DOHH2 (cell line): ENCODE measurements at regions not wholly inside any gene's neighbourhood (a gene's known extent, or its start where the extent isn't known, plus 50 kb on each side); places are given as distances from the start of the nearest gene placed in this dataset.
"Not testable (repeated sequence)": the region's sequence is repeated elsewhere in the genome, so short reads cannot be mapped to it uniquely, and the experiment has no call there.

ENCODE experiments used
- H3F3A ChIP-seq: fragments of 200-600 bp; sonication (generic), shearing (Covaris generic); 2 replicates; pipeline ENCODE4 v1.6.0; 2016; ENCODE audit warnings: antibody characterized with exemption, mild to moderate bottlenecking; ENCODE audit not compliant: control insufficient read depth, insufficient read depth
- H3K27ac ChIP-seq: fragments of 200-600 bp; sonication (generic); 2 replicates; pipeline ENCODE4 v1.5.1; 2014; ENCODE audit warnings: low read depth, mild to moderate bottlenecking, low read length, moderate library complexity
- H3K27me3 ChIP-seq: fragments of 200-600 bp; sonication (generic); 2 replicates; pipeline ENCODE4 v1.6.1; 2014; ENCODE audit warnings: mild to moderate bottlenecking, low read length, mixed read lengths; ENCODE audit not compliant: control insufficient read depth
- H3K36me3 ChIP-seq: fragments of 200-600 bp; sonication (generic); 2 replicates; pipeline ENCODE4 v1.6.1; 2014; ENCODE audit warnings: mild to moderate bottlenecking, low read length, moderate library complexity, mixed read lengths; ENCODE audit not compliant: control insufficient read depth
- H3K4me1 ChIP-seq: fragments of 200-600 bp; sonication (generic); 2 replicates; pipeline ENCODE4 v1.6.1; 2014; ENCODE audit warnings: mild to moderate bottlenecking, low read length, mixed read lengths; ENCODE audit not compliant: control insufficient read depth
- H3K4me2 ChIP-seq: fragments of 200-600 bp; sonication (generic); 2 replicates; pipeline ENCODE4 v1.6.0; 2014; ENCODE audit warnings: mild to moderate bottlenecking, low read length, moderate library complexity
- H3K4me3 ChIP-seq: fragments of 200-600 bp; sonication (generic); 2 replicates; pipeline ENCODE4 v1.5.1; 2014; ENCODE audit warnings: mild to moderate bottlenecking, low read length, mixed read lengths
- H3K79me2 ChIP-seq: fragments of 200-600 bp; sonication (generic); 2 replicates; pipeline ENCODE4 v1.6.1; 2014; ENCODE audit warnings: mild to moderate bottlenecking, low read length, mixed read lengths; ENCODE audit not compliant: control insufficient read depth
- H3K9me2 ChIP-seq: fragments of 200-600 bp; sonication (generic); replicated peaks from 2 replicates; pipeline ENCODE4 v1.6.1; 2014; ENCODE audit warnings: mild to moderate bottlenecking, low read length, mixed read lengths; ENCODE audit not compliant: control insufficient read depth
- H3K9me3 ChIP-seq: fragments of 200-600 bp; sonication (generic); 2 replicates; pipeline ENCODE4 v1.6.1; 2014; ENCODE audit warnings: antibody characterized with exemption, low read length, mixed read lengths; ENCODE audit not compliant: control insufficient read depth, insufficient read depth
- H4K20me1 ChIP-seq: fragments of 200-600 bp; sonication (generic); 2 replicates; pipeline ENCODE4 v1.6.0; 2014; ENCODE audit warnings: low read depth, mild to moderate bottlenecking, antibody characterized with exemption, low read length, moderate library complexity; ENCODE audit not compliant: control insufficient read depth, insufficient read depth
- EZH2phosphoT487 ChIP-seq: fragments of 200-600 bp; sonication (generic); IDR thresholded peaks from 2 replicates; pipeline ENCODE4 v1.6.1; 2017; ENCODE audit warnings: borderline replicate concordance, mild to moderate bottlenecking, antibody characterized with exemption, low read length, moderate library complexity, mixed read lengths
- TF ChIP-seq, protein P1 (sequence below): fragments of 200-600 bp; sonication (generic); IDR thresholded peaks from one replicate; pipeline ENCODE4 v1.5.1; 2014; ENCODE audit warnings: antibody characterized with exemption, mild to moderate bottlenecking, low read depth, low read length; ENCODE audit not compliant: poor library complexity, severe bottlenecking

DNA sequence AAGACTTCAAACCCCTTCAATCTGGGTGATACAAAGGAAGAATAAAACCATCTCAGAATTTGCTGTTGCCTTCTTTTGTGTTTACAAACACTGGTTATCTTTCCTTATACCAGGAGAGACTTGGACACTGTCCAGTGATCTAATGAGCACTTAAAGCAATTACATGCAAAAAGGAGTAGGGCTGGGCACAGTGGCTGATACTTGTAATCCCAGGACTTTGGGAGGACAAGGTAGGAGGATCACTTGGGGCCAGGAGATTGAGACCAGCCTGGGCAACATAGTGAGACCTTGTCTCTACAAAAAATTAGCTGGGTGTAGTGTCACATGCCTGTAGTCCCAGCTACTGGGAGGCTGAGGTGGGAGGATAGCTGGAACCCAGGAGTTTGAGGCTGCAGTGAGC lies 95.7 kb upstream of the DRD5 start:
- Histone ChIP-seq H3K27ac (no peak overlapping the region), H3K36me3 (no peaks in the 10 kb centered on the region), H3K4me1 (no peaks in the 10 kb centered on the region), H3K9me2 (no peaks in the 10 kb centered on the region), H3K4me2 (no peak overlapping the region), H3K4me3 (no peak overlapping the region), H3K9me3 (no peaks in the 10 kb centered on the region), H4K20me1 (no peaks in the 10 kb centered on the region), H3F3A (no peaks in the 10 kb centered on the region), H3K27me3 (no peaks in the 10 kb centered on the region), H3K79me2 (no peaks in the 10 kb centered on the region)
- TF ChIP-seq, protein P1, sequence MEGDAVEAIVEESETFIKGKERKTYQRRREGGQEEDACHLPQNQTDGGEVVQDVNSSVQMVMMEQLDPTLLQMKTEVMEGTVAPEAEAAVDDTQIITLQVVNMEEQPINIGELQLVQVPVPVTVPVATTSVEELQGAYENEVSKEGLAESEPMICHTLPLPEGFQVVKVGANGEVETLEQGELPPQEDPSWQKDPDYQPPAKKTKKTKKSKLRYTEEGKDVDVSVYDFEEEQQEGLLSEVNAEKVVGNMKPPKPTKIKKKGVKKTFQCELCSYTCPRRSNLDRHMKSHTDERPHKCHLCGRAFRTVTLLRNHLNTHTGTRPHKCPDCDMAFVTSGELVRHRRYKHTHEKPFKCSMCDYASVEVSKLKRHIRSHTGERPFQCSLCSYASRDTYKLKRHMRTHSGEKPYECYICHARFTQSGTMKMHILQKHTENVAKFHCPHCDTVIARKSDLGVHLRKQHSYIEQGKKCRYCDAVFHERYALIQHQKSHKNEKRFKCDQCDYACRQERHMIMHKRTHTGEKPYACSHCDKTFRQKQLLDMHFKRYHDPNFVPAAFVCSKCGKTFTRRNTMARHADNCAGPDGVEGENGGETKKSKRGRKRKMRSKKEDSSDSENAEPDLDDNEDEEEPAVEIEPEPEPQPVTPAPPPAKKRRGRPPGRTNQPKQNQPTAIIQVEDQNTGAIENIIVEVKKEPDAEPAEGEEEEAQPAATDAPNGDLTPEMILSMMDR: no peak
- no peak for TF ChIP-seq EZH2phosphoT487

DNA sequence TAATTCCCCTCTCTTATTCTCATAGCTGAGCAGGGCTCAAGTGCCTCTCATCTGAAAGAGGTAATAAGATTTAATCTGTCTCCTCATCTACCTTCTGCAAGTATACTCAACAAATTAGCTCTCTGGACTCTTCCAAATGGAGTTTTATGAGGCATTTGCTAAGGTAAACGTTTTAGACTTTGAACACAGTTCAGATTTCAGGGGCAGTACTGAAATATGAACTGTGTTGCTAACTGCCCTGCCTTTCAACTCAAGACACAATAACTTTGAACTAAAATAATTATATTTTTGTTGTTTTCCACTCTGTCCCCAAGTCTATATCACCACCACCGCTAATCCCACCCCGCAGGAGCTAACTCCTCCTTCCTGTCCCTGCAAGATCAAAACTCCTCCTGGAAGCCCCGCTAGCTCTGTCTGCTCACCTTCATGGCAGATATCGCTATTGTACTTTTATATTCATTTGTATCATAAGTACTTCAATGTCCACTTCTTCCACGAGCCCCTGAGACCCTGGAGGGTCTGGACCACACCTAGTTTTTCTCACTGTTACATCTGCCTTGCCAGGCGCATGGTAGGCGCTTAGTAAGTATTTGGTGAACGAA lies 90.7 kb upstream of the DRD5 start:
- not testable (repeated sequence) for H3K4me1 ChIP-seq, H4K20me1 ChIP-seq, H3K27me3 ChIP-seq, H3K27ac ChIP-seq, H3K79me2 ChIP-seq, H3K36me3 ChIP-seq, H3F3A ChIP-seq, H3K9me3 ChIP-seq, H3K9me2 ChIP-seq
- peak overlapping the region; percentile 58 for H3K4me2 ChIP-seq
- H3K4me3 ChIP-seq: peak overlapping the region; percentile 56

DNA sequence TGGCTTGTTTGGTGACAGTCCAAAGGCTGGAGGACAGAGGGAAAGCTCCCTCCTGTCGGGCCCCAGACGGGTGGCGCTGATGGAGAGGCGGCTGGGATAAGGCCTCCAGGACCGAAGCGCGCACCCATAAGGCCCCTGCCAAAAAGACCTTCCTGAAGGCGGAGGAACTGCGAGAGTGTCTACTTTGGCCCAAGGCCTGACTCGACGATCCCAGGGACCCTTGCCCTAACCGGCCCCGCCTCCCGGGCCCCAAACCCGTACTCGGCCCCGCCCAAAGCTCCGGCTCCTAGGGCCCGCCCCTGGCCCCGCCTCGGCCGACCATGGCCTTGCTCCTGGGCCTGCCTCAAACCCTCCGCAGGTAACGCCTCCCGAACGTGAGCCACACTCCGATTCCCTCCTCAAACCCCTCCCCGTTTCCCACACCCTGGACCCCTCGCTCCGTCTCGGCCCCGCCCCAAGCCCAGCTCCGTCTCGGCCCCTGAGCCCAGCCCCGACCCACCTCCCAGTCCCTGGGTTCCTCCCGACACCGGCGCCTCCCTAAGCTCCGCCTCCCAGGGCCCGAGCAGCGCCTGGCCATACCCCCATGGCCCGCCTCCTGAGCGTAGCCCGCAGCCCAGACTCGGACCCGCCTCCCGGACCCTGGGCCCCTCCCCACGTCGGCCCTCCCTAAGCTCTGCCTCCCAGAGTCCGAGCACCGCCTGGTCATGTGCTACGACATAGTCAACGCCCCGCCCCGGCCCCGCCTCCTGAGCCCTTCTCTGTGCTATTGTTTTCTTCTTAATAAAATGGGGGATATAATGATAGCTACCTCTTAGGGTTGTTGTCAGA lies 90.0 kb upstream of the DRD5 start:
- H3K9me2 ChIP-seq: no peaks in the 10 kb centered on the region
- no peaks in the 10 kb centered on the region for H4K20me1 ChIP-seq
- no peaks in the 10 kb centered on the region for H3K36me3 ChIP-seq
- no peaks in the 10 kb centered on the region for H3K9me3 ChIP-seq
- peak overlapping the region; percentile 56 for H3K4me3 ChIP-seq
- TF ChIP-seq EZH2phosphoT487: no peak
- TF ChIP-seq, protein P1: no peak
- H3K27ac ChIP-seq: no peak overlapping the region
- H3K4me1 ChIP-seq: no peaks in the 10 kb centered on the region
- H3F3A ChIP-seq: no peaks in the 10 kb centered on the region
- peak overlapping the region; percentile 58 for H3K4me2 ChIP-seq
- no peaks in the 10 kb centered on the region for H3K79me2 ChIP-seq
- H3K27me3 ChIP-seq: no peaks in the 10 kb centered on the region

DNA sequence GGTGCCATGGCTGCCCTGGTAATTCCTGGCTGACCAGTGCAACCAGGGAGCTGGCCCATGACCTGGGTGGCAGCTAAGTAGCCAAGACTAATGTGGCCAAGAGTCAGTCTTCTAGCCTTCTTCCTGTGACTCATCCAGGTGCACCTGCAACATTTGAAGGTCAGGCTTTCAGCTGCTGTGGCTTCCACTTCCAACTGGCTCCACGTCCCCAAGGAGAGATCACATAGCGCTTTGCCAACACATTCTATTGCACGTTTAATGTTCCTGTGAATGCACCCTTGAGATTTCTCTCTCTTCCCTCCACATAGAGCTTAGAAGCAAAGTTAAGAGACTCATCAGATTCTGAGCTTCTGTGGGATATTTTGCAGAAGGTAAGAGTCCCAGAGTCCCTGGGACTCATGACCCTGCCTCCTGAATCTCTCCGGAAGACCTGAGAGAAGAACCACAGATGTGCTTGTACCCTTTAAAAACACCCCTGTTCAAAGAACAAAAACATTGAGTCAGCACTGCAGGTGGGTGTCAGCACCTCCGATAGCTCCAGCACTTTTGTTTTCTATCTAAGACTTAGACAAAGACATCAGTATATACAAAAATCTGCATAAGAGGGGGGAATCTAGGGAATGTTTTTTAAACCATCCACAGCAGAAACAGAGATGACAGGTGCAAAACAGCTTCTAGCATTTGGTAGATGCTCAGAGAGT lies 88.5 kb upstream of the DRD5 start:
- H4K20me1 ChIP-seq, H3K27me3 ChIP-seq, H3K9me2 ChIP-seq, H3K4me2 ChIP-seq, H3K4me3 ChIP-seq, H3F3A ChIP-seq, H3K27ac ChIP-seq, H3K9me3 ChIP-seq, H3K36me3 ChIP-seq, H3K4me1 ChIP-seq, H3K79me2 ChIP-seq: not testable (repeated sequence)

DNA sequence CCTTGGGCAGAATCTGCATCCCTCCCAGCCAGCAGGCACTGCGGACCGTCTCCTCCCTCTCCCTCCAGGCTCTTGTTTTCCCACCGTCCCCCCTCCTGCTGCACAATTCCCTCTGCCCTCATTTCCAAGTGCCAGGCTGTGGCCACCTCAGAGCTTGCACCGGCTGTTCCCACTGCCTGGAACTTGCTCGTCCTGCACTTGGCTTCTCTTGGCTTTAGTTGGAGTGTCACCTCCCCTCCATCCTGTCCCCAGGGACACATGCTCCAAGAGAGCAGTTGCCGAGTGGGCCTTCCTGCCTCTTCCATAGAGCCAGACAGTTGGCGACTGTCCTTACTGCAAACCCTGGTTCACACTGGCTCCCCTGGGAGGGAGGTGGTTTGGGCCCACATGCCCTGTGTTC lies 87.0 kb upstream of the DRD5 start:
- not testable (repeated sequence) for H3K9me2 ChIP-seq, H3K79me2 ChIP-seq, H3K9me3 ChIP-seq, H3K4me1 ChIP-seq, H3K27me3 ChIP-seq, H3K4me2 ChIP-seq, H3F3A ChIP-seq, H3K36me3 ChIP-seq, H4K20me1 ChIP-seq, H3K27ac ChIP-seq, H3K4me3 ChIP-seq

DNA sequence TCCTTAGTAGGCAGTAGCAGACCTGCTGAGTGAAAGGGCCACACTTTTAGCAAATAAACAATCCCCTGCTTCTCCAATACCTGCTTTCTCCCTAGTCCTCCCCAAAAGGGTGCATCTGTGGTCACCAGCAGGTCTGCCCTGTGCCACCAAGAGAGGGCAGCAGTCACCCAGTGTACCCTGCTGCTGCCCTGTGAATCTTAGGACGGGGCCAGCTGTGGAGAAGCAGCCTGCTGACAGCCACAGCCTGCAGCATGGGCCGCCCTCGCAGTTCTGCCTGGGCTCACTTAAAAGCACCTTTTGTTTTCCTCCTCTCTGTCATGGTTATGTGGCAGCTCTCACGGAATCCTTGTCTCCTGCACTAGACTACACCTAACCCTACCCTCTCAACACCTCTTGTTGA lies 85.4 kb upstream of the DRD5 start:
- H3K4me2 ChIP-seq, H3K4me1 ChIP-seq, H3K9me3 ChIP-seq, H3K27ac ChIP-seq, H3K36me3 ChIP-seq, H3K27me3 ChIP-seq, H3K9me2 ChIP-seq, H3K79me2 ChIP-seq, H3F3A ChIP-seq, H3K4me3 ChIP-seq, H4K20me1 ChIP-seq: not testable (repeated sequence)
